GM21390 (cell line): ENCODE measurements at regions not wholly inside any gene's neighbourhood (a gene's known extent, or its start where the extent isn't known, plus 50 kb on each side); places are given as distances from the start of the nearest gene placed in this dataset.

Experiments
- ATAC-seq: cut with Tn5 transposase; IDR thresholded peaks from one replicate; pipeline ENCODE4 v1.9.1; 2021; ENCODE audit not compliant: unreplicated experiment

DNA sequence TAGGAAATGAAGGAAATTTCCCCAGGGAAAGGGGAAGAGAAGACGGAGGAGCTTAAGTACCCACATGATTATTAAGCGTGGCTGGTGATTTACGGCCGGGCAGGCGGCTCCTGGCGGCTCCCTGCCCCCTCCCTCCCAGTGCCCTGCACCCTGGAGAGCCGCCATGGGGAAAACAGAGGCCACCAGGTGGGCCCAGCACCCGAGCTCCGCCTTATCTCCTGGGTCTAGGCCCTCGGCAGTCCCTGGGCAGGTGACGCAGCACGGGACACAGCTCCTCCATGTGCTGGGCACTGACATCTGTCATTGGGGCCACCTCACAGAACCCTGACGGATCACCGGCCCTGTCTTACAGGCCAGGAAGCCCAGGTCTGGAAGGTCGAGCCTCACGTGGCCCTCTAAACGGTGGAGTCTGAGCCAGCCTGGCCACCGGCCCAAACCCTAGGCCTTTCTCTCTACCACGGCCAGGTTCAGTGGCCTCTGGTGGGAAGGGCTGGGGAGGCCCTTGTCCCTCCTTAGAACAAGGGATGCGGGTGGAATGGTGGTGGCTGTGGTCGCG is 60.2 kb upstream of the PPARA start:
- ATAC-seq: no peak

GRCh38 chr22:46090631-46091201 is 59.6 kb upstream of the PPARA start:
- no peak for ATAC-seq

DNA sequence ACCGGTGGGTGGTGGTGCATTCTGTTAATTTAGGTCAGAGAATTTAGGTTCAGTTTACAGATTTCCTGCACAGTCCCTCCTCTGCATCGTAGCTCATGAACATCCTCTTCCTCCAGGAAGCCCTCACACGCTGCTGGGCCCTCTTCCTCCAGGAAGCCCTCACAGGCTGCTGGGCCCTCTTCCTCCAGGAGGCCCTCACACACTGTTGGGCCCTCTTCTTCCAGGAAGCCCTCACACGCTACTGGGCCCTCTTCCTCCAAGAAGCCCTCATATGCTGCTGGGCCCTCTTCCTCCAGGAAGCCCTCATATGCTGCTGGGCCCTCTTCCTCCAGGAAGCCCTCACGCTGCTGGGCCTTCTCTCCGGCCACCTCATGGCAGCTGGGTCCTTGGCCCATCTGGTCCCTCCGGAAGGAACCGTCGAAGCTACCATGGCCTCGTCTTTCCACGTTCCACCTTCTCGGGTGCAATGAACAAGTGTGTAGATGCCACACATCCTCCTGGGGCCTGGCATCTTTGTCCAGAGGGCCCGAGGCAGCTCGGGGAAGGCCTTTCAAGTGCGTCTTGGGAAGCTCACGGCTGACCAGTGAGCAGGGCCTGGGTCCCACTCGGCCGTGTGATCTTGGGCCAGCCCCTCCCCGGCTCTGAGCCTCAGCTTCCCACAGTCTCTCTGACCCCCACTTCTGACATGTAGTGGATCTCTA is 58.9 kb upstream of the PPARA start:
- no peak for ATAC-seq

DNA sequence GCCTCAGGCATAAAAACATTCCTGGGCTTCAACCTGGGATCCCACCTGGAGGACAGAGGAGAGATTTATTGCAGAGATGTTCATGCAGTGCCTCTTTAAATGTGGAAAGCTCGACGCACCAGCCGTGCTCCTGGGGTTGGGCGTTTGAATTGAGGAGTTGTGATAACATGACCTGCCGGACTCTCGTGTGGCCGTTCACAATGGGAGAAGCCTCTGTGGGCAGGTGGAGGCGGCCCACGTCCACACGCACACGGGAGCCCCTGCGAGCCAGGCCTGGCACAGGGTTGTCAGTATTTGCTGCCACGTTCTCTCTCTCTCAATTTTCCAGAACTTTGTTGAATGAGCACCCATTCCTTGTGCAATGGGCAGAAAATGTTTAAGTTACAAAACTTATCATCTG is 58.3 kb upstream of the PPARA start:
- no peak for ATAC-seq

DNA sequence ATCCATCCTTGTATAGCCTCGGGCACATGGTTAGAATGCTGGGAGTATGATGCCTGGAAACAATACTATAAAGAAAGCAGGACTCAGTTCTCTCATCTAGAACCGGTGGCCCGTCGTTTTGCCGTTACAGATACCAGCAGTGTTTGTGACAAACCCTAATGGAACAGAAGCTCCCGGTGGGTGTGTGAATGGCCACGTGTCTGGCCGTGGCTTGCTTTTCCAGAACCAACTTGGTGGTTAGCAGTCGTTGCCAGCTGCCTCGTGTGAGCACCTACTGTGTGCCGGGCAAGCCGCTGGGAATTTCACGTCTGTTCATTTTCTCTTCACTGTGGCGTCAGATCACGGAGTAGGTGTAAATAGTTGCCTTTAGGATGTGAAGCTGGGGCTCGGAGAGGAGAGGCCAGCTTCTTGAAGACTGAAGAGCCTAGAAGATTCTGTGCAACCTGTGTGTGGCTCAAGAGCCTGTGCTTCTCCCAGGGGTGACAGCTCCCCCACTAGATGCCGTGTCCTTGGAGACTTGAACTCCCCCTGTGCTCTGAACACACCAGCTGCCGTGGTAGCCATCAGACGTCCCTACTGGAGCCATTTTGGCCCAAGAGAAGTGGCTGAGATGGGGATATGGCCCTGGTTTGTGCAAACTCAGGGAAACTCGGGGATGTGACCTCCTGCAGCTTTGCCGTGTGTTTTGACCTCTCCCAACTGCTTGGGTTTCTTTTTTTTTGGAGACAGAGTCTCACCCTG is 57.5 kb upstream of the PPARA start:
- no peak for ATAC-seq

DNA sequence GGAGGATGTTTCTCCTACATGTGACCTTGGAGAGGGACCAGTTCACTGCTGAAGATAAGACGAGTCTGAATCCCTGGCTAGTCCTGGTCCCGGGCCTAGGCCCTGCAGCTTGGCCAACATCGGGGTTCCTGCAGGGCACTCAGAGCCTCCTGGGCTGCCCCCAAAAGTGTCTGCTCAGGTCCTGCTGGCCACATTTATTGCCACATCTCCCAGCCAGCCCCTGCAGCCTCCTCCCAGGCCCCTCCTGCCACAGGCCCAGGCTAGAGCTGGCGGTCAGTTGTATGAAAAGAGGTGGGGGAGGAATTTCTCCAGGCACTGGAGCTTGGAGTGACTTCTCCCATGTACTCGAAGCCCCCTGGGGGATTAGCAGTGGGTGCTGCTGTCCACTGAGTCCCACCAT is 56.5 kb upstream of the PPARA start:
- ATAC-seq: no peak

GRCh38 chr22:46094676-46095075 is 55.6 kb upstream of the PPARA start:
- ATAC-seq: no peak

- ATAC-seq: no peak
Observed at GRCh38 chr22:46096051-46096450, 54.3 kb upstream of the PPARA start.

DNA sequence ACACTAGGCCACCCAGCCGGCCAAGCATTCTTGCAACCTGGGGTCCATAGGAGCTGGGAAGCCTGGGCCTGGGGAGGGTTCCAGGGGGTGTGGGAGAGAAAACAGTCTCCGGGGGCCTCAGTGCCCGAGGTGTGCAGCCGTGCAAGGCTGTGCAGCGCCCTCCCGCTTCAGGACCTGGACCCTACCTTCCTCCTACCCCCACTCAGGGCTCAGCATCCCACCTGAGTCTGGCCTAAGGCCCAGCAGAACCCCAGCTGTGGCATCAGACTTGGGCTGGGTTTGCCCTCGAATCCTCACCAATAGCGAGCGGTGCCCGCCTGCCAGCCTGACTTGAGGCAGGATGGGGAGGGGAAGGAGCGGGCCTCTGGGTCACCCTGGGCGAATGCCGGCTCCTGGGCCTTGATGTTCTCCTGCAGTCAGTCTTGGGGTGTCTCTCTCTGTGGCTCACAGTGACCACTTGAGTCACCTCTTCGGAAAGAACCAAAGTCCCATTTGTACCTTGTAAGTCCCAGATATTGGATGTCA is 53.6 kb upstream of the PPARA start:
- ATAC-seq: no peak

DNA sequence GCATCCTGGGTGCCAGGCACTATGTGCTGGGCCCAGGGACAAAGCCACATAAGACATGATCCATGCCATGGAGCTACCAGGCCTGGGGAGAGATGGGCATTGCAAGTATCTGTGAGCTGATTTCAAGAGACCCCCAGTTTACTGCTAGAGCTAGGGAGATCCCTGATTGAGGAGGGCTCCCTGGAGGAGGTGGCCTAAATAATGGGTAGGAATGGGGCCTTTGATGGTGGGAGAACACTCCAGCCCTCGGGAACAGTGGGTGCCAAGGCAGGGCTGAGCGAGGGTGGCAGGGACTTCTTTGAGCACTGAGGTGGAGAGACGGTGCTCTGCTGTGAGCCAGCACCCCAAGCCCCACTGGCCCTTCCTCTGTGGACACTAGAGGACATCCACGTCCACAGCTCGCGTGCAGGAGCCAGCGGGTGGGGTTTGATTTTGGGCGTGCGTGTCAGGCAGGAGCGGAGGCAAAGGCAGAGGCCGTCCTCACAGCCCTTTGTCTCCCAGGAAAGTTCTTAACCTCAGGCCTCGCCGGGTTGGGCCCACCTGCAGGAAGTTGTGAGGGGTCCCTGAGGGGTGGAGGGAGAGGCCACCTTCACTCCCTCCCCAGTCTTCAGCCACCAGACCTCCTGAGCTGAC is 52.9 kb upstream of the PPARA start:
- no peak for ATAC-seq

DNA sequence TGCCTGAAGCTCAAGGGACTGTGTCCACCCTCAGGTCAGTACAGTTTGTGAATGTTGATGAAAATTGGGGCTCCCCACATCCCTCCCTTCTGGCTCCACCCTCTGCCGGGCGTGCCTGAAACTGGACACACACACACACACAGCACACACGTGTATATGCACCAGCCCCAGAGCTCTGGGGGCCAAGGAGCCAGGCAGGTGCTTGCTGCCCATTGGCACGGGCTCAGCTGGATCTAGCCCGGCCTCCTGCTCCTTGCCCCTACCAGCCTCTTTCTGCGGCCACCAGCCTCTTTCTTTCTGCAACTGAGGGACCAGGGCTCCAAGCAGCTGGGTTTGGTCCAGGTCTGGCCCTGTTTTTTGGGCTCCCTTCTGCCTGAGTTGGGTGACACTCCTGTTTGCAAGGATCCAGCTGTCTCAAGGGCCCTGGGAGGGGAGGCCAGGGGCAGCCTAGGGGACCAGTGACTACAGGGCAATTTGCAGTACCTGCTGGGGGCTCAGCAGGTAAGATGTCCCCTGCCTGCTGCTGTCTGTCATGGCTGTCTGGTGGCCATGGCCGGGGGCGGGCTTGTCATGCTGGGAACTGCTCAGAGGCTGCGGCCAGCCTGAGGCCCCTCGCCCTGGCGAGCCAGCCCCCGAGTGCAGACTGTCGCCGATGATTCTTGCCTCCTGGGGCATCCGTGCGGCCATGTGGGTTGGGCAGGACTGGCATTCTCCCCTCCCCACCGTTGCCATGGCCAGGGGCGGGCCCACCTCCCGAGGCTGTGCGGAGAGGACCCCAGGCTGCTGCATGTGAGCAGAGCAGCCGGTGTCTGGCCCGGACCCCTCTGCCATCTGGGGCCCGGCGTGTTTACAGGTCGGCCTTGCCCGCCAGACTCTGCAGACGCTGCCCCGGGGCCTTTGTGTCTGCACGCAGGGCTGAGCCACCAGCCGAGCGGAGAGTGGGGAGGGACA is 51.5 kb upstream of the PPARA start:
- ATAC-seq: no peak

DNA sequence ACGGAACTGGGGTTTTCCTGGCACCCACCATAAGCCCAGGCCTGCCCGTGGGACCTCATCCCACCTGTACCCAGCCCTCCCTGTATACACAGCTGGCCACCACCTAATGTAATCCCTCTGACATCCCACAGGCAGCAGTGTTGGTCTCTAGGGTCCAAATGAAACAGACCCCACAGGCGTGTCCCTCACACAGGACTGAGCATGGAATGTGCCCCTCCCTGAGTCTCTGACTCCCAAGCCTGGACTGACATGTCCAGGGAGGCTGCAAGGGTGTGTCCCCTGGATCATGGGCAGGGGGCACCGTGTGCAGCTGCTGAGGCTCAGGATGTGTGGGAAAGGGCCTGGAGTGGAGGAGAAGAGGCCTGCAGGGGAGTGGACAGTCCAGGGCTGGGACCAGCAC is 50.6 kb upstream of the PPARA start:
- no peak for ATAC-seq

- ATAC-seq: no peak
Observed at GRCh38 chr22:46100401-46101105, 49.8 kb upstream of the PPARA start.
